A673 (cell line): ENCODE measurements at regions not wholly inside any gene's neighbourhood (a gene's known extent, or its start where the extent isn't known, plus 50 kb on each side); places are given as distances from the start of the nearest gene placed in this dataset.

Source experiments
- BruUV-seq: library from RNA; stranded (reverse); fragments of 400-500 nt; replicated peaks from 2 replicates; lab custom pipeline; 2021; lab: Mats Ljungman, UMichigan
- CTCF ChIA-PET: fragments of 300-600 bp; sonication (Branson Sonifier 250); formaldehyde crosslinking; loops from one replicate; lab custom pipeline; 2022; ENCODE audit warnings: antibody characterized with exemption; lab: Charles Lee
- POLR2A ChIA-PET: fragments of 300-600 bp; sonication (Branson Sonifier 250); formaldehyde crosslinking; loops from one replicate; lab custom pipeline; 2022; ENCODE audit warnings: antibody characterized with exemption; ENCODE audit not compliant: low non-redundant PET; lab: Charles Lee
- DNase-seq: peaks from one replicate; pipeline ENCODE4 v3.0.0-alpha.2; 2015; ENCODE audit warnings: low spot score
- H3K27ac ChIP-seq: fragments of 200-600 bp; sonication (generic); 2 replicates; pipeline ENCODE4 v1.5.1; 2016; ENCODE audit warnings: mixed run types, low read depth, mild to moderate bottlenecking, mixed read lengths, antibody characterized with exemption, low read length; ENCODE audit not compliant: poor library complexity, severe bottlenecking
- H3K27me3 ChIP-seq: fragments of 200-600 bp; sonication (generic); replicated peaks from 2 replicates; pipeline ENCODE4 v1.6.1; 2017; ENCODE audit warnings: mixed run types, low read depth, mild to moderate bottlenecking, mixed read lengths, antibody characterized with exemption, low read length; ENCODE audit not compliant: insufficient read depth, poor library complexity
- H3K36me3 ChIP-seq: fragments of 200-600 bp; sonication (generic); 2 replicates; pipeline ENCODE4 v1.6.1; 2016; ENCODE audit warnings: mixed run types, mild to moderate bottlenecking, mixed read lengths, antibody characterized with exemption, low read length; ENCODE audit not compliant: insufficient read depth, poor library complexity, severe bottlenecking
- H3K4me1 ChIP-seq: fragments of 200-600 bp; sonication (generic); 2 replicates; pipeline ENCODE4 v1.6.1; 2017; ENCODE audit warnings: mixed run types, mild to moderate bottlenecking, mixed read lengths, antibody characterized with exemption, low read length; ENCODE audit not compliant: insufficient read depth, poor library complexity, severe bottlenecking
- H3K4me3 ChIP-seq: fragments of 200-600 bp; sonication (generic); 2 replicates; pipeline ENCODE4 v1.5.1; 2016; ENCODE audit warnings: low read depth, mixed run types, mild to moderate bottlenecking, mixed read lengths, low read length; ENCODE audit not compliant: poor library complexity, severe bottlenecking
- H3K9me3 ChIP-seq: fragments of 200-600 bp; sonication (generic); 2 replicates; pipeline ENCODE4 v1.6.1; 2016; ENCODE audit warnings: mixed run types, low read depth, mild to moderate bottlenecking, mixed read lengths, antibody characterized with exemption, low read length; ENCODE audit not compliant: poor library complexity, severe bottlenecking
- CTCF ChIP-seq: fragments of 300-800, 200-600 bp; sonication (generic); conservative IDR thresholded peaks from 2 replicates; pipeline ENCODE4 v1.5.1; 2017; ENCODE audit warnings: low read depth, mild to moderate bottlenecking, antibody characterized with exemption, low read length, moderate library complexity, mixed read lengths
- EZH2 ChIP-seq: fragments of 200-600 bp; sonication (generic); IDR thresholded peaks from 2 replicates; pipeline ENCODE4 v1.6.1; 2017; ENCODE audit warnings: borderline replicate concordance, low read depth, mild to moderate bottlenecking, mixed read lengths, antibody characterized with exemption, low read length; ENCODE audit not compliant: poor library complexity, severe bottlenecking
- intact Hi-C: fragments of 100-400 bp; cut with micrococcal nuclease; formaldehyde crosslinking; loops from one replicate; pipeline ENCODE4 v1.10.0; 2022; ENCODE audit not compliant: unreplicated experiment

- no peak for TF ChIP-seq EZH2
- TF ChIP-seq CTCF, result no peak
- intact Hi-C loops, result no loop called here
- Histone ChIP-seq H3K4me3 (no peak overlapping the region), H3K36me3 (no peaks in the 10 kb centered on the region), H3K4me1 (no peaks in the 10 kb centered on the region), H3K9me3 (no peaks in the 10 kb centered on the region), H3K27ac (no peak overlapping the region), H3K27me3 (peaks cover 81% of the 10 kb centered on the region)
- ChIA-PET POLR2A (no interaction called here), CTCF (no interaction called here)
- no peak for DNase-seq
- no TSS peak for BruUV-seq
Measured at GRCh38 chr12:22969521-22969920, 344.6 kb downstream of the ETNK1 start.

- H3K36me3 ChIP-seq, result no peaks in the 10 kb centered on the region
- H3K4me3 ChIP-seq, result no peak overlapping the region
- peaks cover 75% of the 10 kb centered on the region for H3K27me3 ChIP-seq
- no peak for DNase-seq
- no peak for TF ChIP-seq EZH2
- TF ChIP-seq CTCF, result no peak
- H3K4me1 ChIP-seq, result no peaks in the 10 kb centered on the region
- ChIA-PET CTCF (no interaction called here), POLR2A (interaction anchor here (0.9 kb wide), 1 partner anchor 57 kb away, joined by 3 read pairs; no protein-coding TSS in a partner anchor)
- intact Hi-C loops, result loop anchor here (5.0 kb wide), 1 partner anchor 39 kb away; no protein-coding TSS in a partner anchor
- no peak overlapping the region for H3K27ac ChIP-seq
- no TSS peak for BruUV-seq
- H3K9me3 ChIP-seq, result no peaks in the 10 kb centered on the region
Measured at GRCh38 chr12:22971247-22971646, 346.3 kb downstream of the ETNK1 start.

DNA sequence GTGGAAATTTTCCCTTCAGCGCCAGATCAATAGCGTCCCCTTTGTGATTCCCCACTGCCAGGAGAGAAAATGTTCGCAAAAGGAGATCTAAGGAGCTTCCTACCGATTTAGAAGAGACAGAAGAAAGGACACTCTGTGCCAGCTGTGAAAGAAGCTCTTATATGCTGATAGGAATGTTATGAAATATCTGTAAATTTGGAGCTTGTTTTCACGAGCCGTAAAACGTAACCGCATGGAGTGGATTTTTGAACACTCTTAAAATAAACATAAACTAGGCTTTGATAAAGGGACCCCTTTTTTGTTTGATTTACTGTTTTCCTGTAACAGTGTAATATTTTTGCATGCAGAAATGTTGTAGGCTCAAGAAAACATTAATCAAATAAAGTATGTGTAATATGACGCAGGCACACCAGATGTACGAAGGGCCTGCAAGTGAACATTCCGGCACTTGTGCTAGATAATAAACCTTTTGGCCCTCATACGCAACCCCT, 346.8 kb downstream of the ETNK1 start:
- Histone ChIP-seq H3K4me1 (no peaks in the 10 kb centered on the region), H3K36me3 (no peaks in the 10 kb centered on the region), H3K9me3 (no peaks in the 10 kb centered on the region), H3K4me3 (no peak overlapping the region), H3K27ac (no peak overlapping the region), H3K27me3 (peaks cover 75% of the 10 kb centered on the region)
- CTCF ChIA-PET, result no interaction called here
- no peak for TF ChIP-seq CTCF
- no peak for TF ChIP-seq EZH2
- BruUV-seq, result no TSS peak
- intact Hi-C loops, result loop anchor here (5.0 kb wide), 1 partner anchor 39 kb away; no protein-coding TSS in a partner anchor
- DNase-seq, result no peak
- POLR2A ChIA-PET, result interaction anchor here (0.9 kb wide), 1 partner anchor 58 kb away, joined by 3 read pairs; no protein-coding TSS in a partner anchor
